Inflammatory macrophage (primary cell): ENCODE measurements at regions not wholly inside any gene's neighbourhood (a gene's known extent, or its start where the extent isn't known, plus 50 kb on each side); places are given as distances from the start of the nearest gene placed in this dataset.

Source experiments
- DNase-seq, 2 donors: peaks; one replicate each; pipeline ENCODE4 v3.0.0-alpha.2; 2020 to 2022

GRCh38 chr2:106981491-106981890 is 95.5 kb upstream of the ST6GAL2 start:
- DNase-seq: no peak

GRCh38 chr2:106982350-106982749 is 96.4 kb upstream of the ST6GAL2 start:
- DNase-seq: no peak

GRCh38 chr2:106983305-106983704 is 97.3 kb upstream of the ST6GAL2 start:
- DNase-seq: no peak

- no peak for DNase-seq
These were observed 102.4 kb upstream of the ST6GAL2 start for GRCh38 chr2:106988361-106988760.

GRCh38 chr2:106990297-106990696 is 104.3 kb upstream of the ST6GAL2 start:
- no peak for DNase-seq

- no peak for DNase-seq
These were observed 105.9 kb upstream of the ST6GAL2 start for GRCh38 chr2:106991866-106992265.

- no peak for DNase-seq
These were observed 109.6 kb upstream of the ST6GAL2 start for GRCh38 chr2:106995556-106995955.

- DNase-seq: no peak
These were observed 110.3 kb upstream of the ST6GAL2 start for GRCh38 chr2:106996171-106996769.

- no peak for DNase-seq
These were observed 111.2 kb upstream of the ST6GAL2 start for GRCh38 chr2:106997204-106997603.

GRCh38 chr2:107001062-107001461 is 115.1 kb upstream of the ST6GAL2 start:
- DNase-seq: no peak

GRCh38 chr2:107001551-107001950 is 115.6 kb upstream of the ST6GAL2 start:
- no peak for DNase-seq

- no peak for DNase-seq
These were observed 116.2 kb upstream of the ST6GAL2 start for GRCh38 chr2:107001964-107002696.

GRCh38 chr2:107002735-107003134 is 116.8 kb upstream of the ST6GAL2 start:
- DNase-seq: no peak

GRCh38 chr2:107005853-107006252 is 119.9 kb upstream of the ST6GAL2 start:
- DNase-seq: no peak

- no peak for DNase-seq
These were observed 120.9 kb upstream of the ST6GAL2 start for GRCh38 chr2:107006836-107007235.

- no peak for DNase-seq
These were observed 122.0 kb upstream of the ST6GAL2 start for GRCh38 chr2:107007927-107008326.

- no peak for DNase-seq
These were observed 122.9 kb upstream of the ST6GAL2 start for GRCh38 chr2:107008843-107009242.

GRCh38 chr2:107009275-107009674 is 123.3 kb upstream of the ST6GAL2 start:
- DNase-seq: no peak

GRCh38 chr2:107012714-107013306 is 126.8 kb upstream of the ST6GAL2 start:
- no peak for DNase-seq

GRCh38 chr2:107013884-107014283 is 127.9 kb upstream of the ST6GAL2 start:
- DNase-seq: no peak

GRCh38 chr2:107018366-107018765 is 132.4 kb upstream of the ST6GAL2 start:
- DNase-seq: no peak

GRCh38 chr2:107020392-107020791 is 134.4 kb upstream of the ST6GAL2 start:
- no peak for DNase-seq

- no peak for DNase-seq
These were observed 138.3 kb upstream of the ST6GAL2 start for GRCh38 chr2:107024269-107024668.

GRCh38 chr2:107025291-107025857 is 139.4 kb upstream of the ST6GAL2 start:
- no peak for DNase-seq
